GM12891 (cell line): ENCODE measurements at regions not wholly inside any gene's neighbourhood (a gene's known extent, or its start where the extent isn't known, plus 50 kb on each side); places are given as distances from the start of the nearest gene placed in this dataset.

Source experiments
- PAX5 ChIP-seq: IDR thresholded peaks from 2 replicates; pipeline ENCODE4 v1.6.1; 2011; ENCODE audit warnings: low read length, moderate library complexity, mild to moderate bottlenecking; ENCODE audit not compliant: insufficient read depth, severe bottlenecking
- POLR2A ChIP-seq: IDR thresholded peaks from 2 replicates; pipeline ENCODE4 v1.6.1; 2011; ENCODE audit warnings: low read depth, low read length, control low read depth
- POLR2AphosphoS5 ChIP-seq: IDR thresholded peaks from 2 replicates; pipeline ENCODE4 v1.6.1; 2011; ENCODE audit warnings: low read depth, low read length, control low read depth
- POU2F2 ChIP-seq: IDR thresholded peaks from 2 replicates; pipeline ENCODE4 v1.6.1; 2011; ENCODE audit warnings: low read depth, mild to moderate bottlenecking, control low read depth, low read length, moderate library complexity
- SPI1 ChIP-seq: IDR thresholded peaks from 2 replicates; pipeline ENCODE4 v1.6.1; 2011; ENCODE audit warnings: low read depth, low read length, control low read depth
- TAF1 ChIP-seq: IDR thresholded peaks from 2 replicates; pipeline ENCODE4 v1.6.1; 2011; ENCODE audit warnings: low read depth, low read length, control low read depth

DNA sequence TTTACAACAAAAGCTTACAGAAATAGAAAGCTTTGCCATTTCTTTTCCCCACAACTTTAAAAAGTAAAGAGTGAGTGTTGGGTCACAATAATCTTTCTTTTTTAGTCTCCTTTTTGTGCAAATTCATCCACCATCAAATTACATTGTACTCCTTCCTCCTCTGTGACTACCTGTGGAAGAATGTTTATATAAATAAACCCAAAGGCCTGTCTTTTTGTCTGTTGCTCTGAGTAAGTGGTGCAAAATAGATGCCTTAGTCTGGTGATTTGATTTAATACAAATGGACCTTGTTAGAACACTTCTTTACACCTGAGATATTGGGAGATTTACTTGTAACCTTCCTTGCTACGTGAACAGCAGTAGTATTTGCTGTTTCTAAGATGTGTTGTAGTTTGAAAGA lies 53.5 kb upstream of the TAF11L2 start:
- no peak for TF ChIP-seq POLR2A
- TF ChIP-seq POLR2AphosphoS5 = no peak
- no peak for TF ChIP-seq TAF1
- TF ChIP-seq PAX5 = no peak
- TF ChIP-seq POU2F2 = no peak
- no peak for TF ChIP-seq SPI1
